GM19023 (cell line): ENCODE measurements at regions not wholly inside any gene's neighbourhood (a gene's known extent, or its start where the extent isn't known, plus 50 kb on each side); places are given as distances from the start of the nearest gene placed in this dataset.
"Not testable (repeated sequence)": the region's sequence is repeated elsewhere in the genome, so short reads cannot be mapped to it uniquely, and the experiment has no call there.

Source experiments
- ATAC-seq: cut with Tn5 transposase; IDR thresholded peaks from one replicate; pipeline ENCODE4 v1.9.1; 2021; ENCODE audit warnings: mild to moderate bottlenecking, moderate library complexity; ENCODE audit not compliant: unreplicated experiment

DNA sequence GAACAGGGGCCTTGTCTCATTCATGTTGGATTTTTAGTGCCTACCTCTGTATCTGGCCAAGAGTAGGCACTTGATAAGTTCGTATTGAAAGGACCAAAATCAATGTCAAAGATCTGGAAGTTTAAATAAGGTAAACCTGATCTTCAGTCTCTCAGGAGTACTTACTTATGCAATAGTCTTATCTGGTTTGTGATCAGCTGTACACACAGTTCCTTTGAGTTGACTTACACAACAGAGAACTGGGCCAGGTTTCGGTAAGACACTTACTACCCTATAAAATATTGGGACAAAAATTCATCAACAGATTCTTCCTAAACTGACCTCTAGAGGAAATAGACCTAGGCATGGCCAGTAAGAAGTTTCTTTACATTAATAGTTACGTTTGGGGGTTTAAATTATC, 113.6 kb upstream of the NXPH2 start:
- ATAC-seq, result no peak

DNA sequence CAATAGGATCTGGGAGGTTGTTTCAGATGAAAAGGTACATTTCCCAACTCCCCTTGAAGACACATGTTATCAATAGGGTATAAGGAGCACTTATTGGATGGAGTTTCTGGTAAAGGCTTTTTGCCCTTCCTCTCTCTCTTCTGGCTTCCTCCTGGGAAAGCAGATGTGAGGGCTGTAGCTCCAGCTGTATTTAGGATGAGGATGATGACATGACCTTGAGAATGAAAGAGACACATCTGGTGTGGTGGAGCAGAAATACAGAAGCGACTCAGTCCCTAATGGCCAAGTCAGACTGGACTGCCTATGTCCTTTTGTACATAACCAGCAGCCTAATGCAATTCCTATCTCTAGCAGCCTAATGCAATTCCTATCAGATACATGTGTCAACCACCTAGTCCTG, 100.9 kb upstream of the NXPH2 start:
- ATAC-seq, result no peak

DNA sequence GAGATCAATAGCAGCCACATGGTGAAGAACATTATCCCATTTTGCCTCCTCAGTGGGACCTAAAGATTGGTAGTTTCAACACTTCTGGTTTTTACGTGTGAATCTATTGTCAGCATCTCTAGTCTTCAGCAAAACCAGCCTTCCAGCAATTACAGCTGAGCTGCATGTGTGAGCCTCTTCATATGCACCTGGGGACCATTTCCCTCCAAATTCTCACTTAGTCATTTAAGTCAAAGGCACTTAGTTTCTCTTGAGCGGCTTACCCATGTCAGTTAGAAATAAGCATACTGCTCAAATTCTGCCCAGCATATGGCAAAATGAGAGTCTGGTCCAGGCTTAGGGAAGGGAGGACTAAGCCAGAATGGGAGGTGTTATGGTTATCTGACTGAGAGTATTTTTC, 99.7 kb upstream of the NXPH2 start:
- ATAC-seq, result no peak

DNA sequence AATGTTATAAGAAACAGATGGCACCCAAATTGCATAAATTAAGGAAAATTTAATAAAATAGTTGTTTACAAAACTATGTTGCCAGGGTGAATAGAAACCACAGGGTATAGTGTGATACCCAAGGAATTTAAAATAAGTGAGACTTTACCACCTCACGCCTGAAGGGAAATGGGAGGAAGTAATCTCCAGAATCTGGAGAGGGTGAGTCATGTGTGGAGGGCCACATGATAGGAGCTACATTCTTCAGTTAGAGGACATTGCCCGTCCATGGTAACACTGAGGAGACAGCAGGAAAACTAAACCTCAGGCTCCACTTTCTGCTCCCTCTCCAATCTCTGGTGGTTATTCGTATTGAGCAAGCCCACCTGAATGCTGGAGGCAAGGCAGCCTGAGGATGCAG, 97.2 kb upstream of the NXPH2 start:
- ATAC-seq, result no peak

DNA sequence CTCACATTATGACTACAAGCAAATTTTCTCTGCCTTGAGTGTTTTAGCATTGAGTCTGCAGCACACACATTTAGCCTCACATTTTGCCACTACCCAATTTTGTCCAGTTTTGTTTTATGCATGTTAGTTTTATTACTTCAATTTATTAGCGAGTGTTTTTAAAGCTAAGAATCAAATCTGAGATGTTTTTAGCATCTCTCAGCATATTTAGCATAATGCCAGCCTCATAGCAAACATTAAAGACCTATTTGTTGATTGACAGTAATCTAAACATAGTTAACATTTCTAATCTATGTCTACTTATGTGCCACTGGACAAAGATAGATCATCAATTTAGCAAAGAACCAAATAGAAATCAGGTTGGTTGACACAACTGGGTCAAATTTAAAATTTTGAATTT, 94.1 kb upstream of the NXPH2 start:
- no peak for ATAC-seq

DNA sequence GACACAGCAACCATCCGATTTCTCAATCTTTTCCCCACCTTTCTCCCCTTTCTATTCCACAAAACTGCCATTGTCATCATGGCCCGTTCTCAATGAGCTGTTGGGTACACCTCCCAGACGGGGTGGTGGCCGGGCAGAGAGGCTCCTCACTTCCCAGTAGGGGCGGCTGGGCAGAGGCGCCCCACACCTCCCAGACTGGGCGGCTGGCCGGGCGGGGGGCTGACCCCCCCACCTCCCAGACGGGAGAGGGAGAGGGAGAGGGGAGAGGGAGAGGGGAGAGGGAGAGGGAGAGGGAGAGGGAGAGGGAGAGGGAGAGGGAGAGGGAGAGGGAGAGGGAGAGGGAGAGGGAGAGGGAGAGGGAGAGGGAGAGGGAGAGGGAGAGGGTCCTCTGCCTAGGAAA, 91.9 kb upstream of the NXPH2 start:
- not testable (repeated sequence) for ATAC-seq

DNA sequence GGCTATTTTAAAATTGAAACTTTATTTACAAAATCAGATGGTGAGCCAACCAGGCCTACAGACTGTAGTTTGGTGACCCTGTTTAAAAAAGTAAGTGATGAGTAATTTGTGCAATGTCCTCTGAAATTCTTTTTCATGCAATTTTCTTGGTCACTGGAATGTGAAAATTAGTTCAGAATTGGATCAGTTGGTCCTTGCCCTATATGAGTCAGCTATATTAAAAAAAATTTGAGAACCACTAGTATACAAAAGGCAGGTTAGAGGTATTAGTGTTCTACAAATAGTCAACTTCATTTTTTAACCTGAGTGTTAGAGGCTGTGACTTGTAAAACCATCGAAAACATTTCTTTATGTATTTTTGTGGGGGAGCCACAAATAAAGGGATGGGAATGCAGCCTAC, 91.1 kb upstream of the NXPH2 start:
- ATAC-seq, result no peak

DNA sequence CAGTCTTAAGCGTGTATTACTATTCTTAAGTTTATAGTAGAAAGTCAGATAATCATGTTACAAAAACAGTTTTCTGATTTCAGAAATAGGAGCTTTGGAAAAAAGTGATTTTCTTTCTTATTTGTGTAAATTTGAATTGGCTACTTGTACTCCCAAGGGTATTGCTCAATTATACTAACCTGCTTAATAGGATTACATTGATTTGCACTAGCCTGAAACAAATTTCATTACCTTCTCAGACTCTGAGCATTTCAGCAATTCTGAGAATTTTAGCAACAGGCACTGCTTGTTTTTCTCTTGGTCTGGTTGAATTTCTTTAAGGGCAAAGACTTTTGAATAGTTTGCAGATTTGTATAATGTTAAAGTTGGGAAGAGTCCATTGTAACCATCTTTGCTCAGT, 87.2 kb upstream of the NXPH2 start:
- ATAC-seq, result no peak

DNA sequence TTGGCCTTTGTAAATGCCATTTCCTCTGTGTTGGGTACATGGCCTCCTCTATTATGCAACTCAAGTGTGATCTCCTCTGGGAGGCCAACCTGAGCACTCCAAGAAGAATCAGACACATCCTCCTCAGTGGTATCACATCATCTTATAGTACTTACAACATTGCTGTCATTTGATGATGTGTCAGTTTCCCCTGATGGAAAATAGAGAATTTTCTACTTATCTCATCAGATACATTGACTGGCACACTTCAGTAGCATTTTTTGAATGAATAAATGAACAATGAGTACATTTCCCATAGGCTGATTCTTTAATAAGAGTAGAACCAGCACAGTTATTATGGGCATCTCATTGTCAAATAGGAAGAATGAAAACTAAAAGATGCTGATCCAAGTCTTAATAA, 86.6 kb upstream of the NXPH2 start:
- no peak for ATAC-seq

DNA sequence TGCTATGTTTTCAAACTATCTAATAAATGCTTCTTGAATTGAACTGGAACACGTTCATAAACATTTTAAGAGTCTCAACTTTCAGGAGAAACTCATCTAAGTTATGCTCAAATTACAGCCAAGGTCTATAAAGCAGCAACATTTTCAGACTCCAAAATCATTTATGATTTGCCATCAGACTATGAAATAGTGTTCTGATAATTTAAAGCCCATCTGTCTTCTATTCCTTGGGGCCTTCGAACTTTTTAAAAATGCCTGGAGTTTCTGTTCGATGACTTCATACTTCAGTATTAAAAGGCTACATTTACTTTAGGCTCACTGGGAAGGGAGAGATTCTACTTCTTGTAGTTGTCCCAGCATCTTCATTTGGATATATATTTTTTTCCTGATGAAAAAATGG, 73.6 kb upstream of the NXPH2 start:
- ATAC-seq, result no peak

DNA sequence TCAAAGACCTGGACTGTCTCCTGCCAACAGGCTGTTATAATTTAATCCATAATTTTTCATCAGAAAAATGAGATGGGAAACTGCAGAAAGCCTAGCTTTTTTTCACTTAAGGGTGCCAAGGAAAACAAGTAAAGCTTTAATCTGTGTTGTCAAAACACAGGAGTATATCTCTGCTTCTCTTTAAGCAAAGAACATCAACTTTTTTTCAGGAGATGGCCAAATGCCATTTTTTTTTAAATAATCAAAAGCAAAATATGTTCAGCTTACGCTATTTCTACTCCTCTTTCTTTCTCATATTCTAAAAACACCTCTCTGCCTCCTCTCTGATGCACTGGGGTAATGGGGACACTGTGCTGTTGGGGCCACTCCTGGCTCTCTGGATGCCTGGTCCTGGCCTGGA, 73.1 kb upstream of the NXPH2 start:
- ATAC-seq, result no peak

DNA sequence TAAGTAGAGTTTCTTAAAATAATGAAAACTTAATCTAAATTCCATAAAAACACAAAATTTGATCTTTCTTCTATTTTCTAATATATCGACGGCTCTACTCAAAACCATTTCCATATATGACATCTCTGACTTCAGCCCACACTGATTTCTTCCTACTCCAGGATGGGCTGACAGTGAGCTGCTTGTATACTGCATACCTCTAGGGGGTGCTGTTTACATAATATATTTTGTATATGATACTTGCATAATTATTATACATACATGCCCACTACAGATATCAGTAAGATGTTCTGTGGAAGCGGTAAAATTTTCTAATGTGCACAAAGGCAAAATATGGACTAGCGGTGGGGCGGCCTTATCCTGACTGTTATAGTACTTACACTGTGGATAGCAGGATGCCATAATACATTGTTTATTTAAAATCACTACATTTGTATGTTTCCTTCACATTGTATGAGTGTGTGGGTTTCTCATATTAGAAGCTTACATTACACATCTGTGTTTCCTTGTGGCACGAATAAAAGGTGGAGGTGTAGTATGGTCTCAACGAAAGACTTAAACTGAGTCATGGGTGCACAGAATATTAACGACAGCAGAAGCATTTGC, 66.1 kb upstream of the NXPH2 start:
- ATAC-seq, result peak; percentile 87

DNA sequence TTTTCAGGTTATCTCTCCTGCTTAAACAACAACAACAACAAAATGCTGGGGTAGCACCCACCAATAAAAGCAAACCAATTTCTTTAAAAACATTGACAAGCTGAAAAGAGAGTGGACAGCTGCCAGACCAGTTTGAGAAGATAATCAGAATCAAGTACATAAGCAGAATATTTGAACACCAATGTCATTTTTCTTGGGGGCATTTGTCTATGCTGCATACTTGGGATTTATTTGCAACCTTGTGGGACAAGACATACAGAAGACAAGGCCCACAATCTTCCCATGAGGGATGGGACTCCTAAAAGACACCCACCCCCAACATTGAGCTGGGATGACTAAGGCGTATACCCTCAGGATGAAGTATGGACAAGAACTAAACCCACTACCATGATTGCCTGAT, 62.2 kb upstream of the NXPH2 start:
- ATAC-seq, result no peak

DNA sequence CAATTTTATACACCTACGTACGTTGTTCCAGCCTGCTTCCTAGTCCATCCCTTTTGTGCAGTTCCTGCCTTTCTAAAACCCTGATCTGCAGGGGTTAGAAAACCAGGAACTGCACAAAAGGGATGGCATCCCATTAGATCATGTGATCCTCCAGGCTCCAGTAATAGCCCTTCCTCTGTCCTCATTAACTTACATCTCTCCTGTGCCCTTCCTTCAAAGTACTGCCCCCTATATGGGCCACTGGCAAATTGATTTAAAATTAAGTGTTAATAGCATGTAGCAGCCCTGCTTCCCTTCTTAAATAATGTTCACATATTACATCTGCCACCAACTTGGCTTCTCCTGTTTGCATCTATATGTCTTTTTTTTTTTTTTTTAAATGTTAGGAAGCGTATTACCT, 61.3 kb upstream of the NXPH2 start:
- no peak for ATAC-seq

DNA sequence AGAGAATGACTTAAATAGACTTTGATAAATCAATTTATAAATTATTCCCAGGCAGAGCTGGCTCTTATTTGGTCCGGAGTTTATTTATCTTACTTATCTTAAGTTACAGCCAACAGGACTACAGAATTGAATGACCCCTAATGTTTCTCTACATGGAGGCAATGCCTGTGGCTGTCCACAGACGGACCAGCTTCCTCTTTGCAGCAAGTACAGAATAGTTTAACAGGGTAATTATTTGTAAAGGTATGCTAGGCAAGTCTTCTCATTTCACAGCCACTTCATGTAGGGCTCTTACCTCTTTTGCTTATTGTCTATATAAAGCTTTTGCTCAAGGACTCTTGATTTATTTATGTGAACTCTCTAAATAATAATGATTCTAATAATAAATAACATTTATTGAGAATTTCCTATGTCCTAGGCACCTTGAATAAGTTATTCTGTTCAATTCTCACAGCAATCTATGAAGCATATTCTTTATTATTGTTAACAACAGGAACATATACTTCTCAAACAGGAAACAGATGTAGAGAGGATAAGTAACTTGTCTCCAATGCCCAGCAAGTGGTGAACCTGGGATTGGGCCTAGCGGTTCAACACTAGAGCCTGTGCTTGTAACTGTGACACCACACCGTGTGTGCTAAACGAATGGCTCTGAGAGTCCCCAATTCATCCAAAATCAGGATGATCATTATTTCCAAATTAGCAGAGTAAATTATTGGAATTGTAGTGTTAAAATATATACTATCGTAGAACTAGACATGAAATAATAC, 58.8 kb upstream of the NXPH2 start:
- ATAC-seq, result no peak

DNA sequence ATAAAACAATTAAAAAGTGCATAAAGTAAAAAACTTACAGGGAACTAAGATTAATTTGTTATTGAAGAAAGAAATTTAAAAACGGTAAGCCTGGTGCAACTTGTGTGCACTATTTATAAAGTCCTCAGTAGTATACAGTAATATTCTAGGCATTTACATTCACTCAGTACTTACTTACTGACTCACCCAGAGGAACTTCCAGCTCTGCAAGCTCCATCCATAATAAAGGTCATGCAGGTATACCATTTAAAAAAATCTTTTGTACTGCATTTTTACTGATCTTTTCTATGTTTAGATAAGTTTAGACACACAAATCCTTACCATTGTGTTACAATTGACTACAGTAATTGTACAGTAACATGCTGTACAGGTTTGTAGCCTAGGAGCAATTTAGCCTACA, 51.5 kb upstream of the NXPH2 start:
- no peak for ATAC-seq

DNA sequence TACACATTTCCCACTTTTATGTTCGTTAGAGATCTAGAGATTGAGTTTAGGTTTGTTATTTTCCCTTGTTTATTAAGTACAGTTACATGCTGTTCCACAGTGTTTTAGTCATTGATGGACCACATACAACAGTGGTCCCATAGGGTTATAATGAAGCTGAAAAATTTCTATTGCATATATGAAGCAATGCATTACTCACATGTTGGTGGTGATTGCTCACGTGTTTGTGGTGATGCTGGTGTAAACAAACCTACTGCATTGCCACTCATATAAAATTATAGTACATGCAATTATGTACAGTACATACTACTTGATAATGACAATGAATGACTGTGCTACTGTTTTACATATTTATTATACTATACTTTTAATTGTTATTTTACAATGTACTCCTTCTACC, 51.0 kb upstream of the NXPH2 start:
- no peak for ATAC-seq

DNA sequence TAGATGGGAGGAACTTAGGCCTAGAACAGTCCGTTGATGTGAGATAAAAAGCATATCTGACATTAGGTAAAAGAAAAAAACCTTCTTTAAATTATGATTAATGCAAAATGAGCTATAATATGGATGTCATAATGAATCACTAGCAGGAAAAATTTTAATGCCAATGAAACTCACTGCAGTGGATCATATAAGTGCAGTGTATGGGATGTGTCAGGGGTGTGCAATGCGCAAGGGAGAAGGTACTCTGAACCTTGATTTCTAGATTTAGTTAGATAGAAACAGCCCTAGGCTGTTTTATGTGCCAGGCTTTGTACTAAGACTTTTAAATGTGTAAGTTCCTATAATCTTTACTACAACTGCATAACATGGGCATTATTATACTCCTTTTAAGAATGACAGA, 50.4 kb upstream of the NXPH2 start:
- ATAC-seq, result no peak
